Liver (tissue), 8 donors: ENCODE measurements at regions not wholly inside any gene's neighbourhood (a gene's known extent, or its start where the extent isn't known, plus 50 kb on each side); places are given as distances from the start of the nearest gene placed in this dataset.

ENCODE experiments used
- DNase-seq: peaks from one replicate; pipeline ENCODE4 v3.0.0-alpha.2; 2017; ENCODE audit warnings: low spot score
- H3K27ac ChIP-seq, 2 donors: one replicate each; pipeline ENCODE4 v1.7.0; 2013; ENCODE audit warnings: inconsistent platforms in 2 of 2, low read length in 2 of 2, control low read depth in 1 of 2, low read depth in 1 of 2, mild to moderate bottlenecking in 1 of 2
- H3K27me3 ChIP-seq, 4 donors: one replicate each; pipeline versions ENCODE4 v1.6.1 to v1.7.0; 2013; ENCODE audit warnings: low read length in 3 of 4, inconsistent platforms in 1 of 4, mild to moderate bottlenecking in 1 of 4, moderate library complexity in 1 of 4; ENCODE audit not compliant: control insufficient read depth in 4 of 4, insufficient read depth in 4 of 4
- H3K36me3 ChIP-seq, 4 donors: one replicate each; pipeline versions ENCODE4 v1.6.1 to v1.7.0; 2013; ENCODE audit warnings: low read length in 3 of 4, mild to moderate bottlenecking in 3 of 4, low read depth in 1 of 4, moderate library complexity in 1 of 4; ENCODE audit not compliant: control insufficient read depth in 4 of 4, insufficient read depth in 3 of 4
- H3K4me1 ChIP-seq, 4 donors: one replicate each; pipeline versions ENCODE4 v1.6.1 to v1.7.0; 2013; ENCODE audit warnings: low read length in 3 of 4, mild to moderate bottlenecking in 3 of 4, moderate library complexity in 1 of 4; ENCODE audit not compliant: control insufficient read depth in 4 of 4, insufficient read depth in 4 of 4
- H3K4me3 ChIP-seq, 3 donors: one replicate each; pipeline versions ENCODE4 v1.6.1 to v1.7.0; 2013; ENCODE audit warnings: low read length in 3 of 3, control low read depth in 1 of 3, low read depth in 1 of 3, mild to moderate bottlenecking in 1 of 3
- H3K9ac ChIP-seq, 2 donors: one replicate each; pipeline ENCODE4 v1.7.0; 2013; ENCODE audit warnings: low read length in 2 of 2, mild to moderate bottlenecking in 2 of 2, moderate library complexity in 2 of 2, control low read depth in 1 of 2, low read depth in 1 of 2
- H3K9me3 ChIP-seq, 4 donors: one replicate each; pipeline versions ENCODE4 v1.6.1 to v1.7.0; 2013; ENCODE audit warnings: low read length in 3 of 4; ENCODE audit not compliant: control insufficient read depth in 4 of 4
- ATF3 ChIP-seq: IDR thresholded peaks from 2 replicates; pipeline ENCODE4 v1.6.1; 2016; ENCODE audit warnings: antibody characterized with exemption
- CTCF ChIP-seq: fragments of 150-350 bp; IDR thresholded peaks from 2 replicates; pipeline ENCODE4 v1.5.1; 2017; ENCODE audit warnings: improper control_type of control experiment, low read depth, low read length; ENCODE audit not compliant: missing input control
- EGR1 ChIP-seq, 2 donors: IDR thresholded peaks; 2 replicates each; pipeline ENCODE4 v1.6.1; 2016 to 2018; ENCODE audit warnings: antibody characterized with exemption in 2 of 2, low read depth in 2 of 2
- FOXA1 ChIP-seq: IDR thresholded peaks from 2 replicates; pipeline ENCODE4 v1.6.1; 2016; ENCODE audit warnings: antibody characterized with exemption
- FOXA2 ChIP-seq: IDR thresholded peaks from 2 replicates; pipeline ENCODE4 v1.6.1; 2016; ENCODE audit warnings: antibody characterized with exemption
- GABPA ChIP-seq, 2 donors: IDR thresholded peaks in 1 of 2; conservative IDR thresholded peaks in 1 of 2; 2 replicates each; pipeline ENCODE4 v1.6.1; 2016; ENCODE audit warnings: antibody characterized with exemption in 2 of 2, mild to moderate bottlenecking in 1 of 2, moderate library complexity in 1 of 2
- HNF4A ChIP-seq, 2 donors: conservative IDR thresholded peaks; 2 replicates each; pipeline ENCODE4 v1.6.1; 2016; ENCODE audit warnings: antibody characterized with exemption in 2 of 2, mild to moderate bottlenecking in 2 of 2
- HNF4G ChIP-seq: IDR thresholded peaks from 2 replicates; pipeline ENCODE4 v1.6.1; 2016; ENCODE audit warnings: antibody characterized with exemption
- JUND ChIP-seq, 2 donors: IDR thresholded peaks; 2 replicates each; pipeline ENCODE4 v1.6.1; 2016; ENCODE audit warnings: antibody characterized with exemption in 2 of 2
- NR2F2 ChIP-seq: IDR thresholded peaks from 2 replicates; pipeline ENCODE4 v1.6.1; 2016; ENCODE audit warnings: antibody characterized with exemption
- RAD21 ChIP-seq, 2 donors: IDR thresholded peaks; 2 replicates each; pipeline ENCODE4 v1.6.1; 2016; ENCODE audit warnings: antibody characterized with exemption in 2 of 2, mild to moderate bottlenecking in 2 of 2
- RXRA ChIP-seq, 2 donors: IDR thresholded peaks; 2 replicates each; pipeline ENCODE4 v1.6.1; 2017 to 2018; ENCODE audit warnings: antibody characterized with exemption in 2 of 2, mild to moderate bottlenecking in 1 of 2
- SP1 ChIP-seq: IDR thresholded peaks from 2 replicates; pipeline ENCODE4 v1.6.1; 2018; ENCODE audit warnings: antibody characterized with exemption, mild to moderate bottlenecking
- YY1 ChIP-seq: IDR thresholded peaks from 2 replicates; pipeline ENCODE4 v1.6.1; 2016; ENCODE audit warnings: antibody characterized with exemption, mild to moderate bottlenecking
- WGBS: extraction: QIAGEN DNeasy Blood & Tissue Kit; methylation state at CpG from one replicate; pipeline ENCODE4 v1.1.7; 2013; 5-methylcytosine and 5-hydroxymethylcytosine counted together
- TF ChIP-seq, protein P1 (sequence below): IDR thresholded peaks from 2 replicates; pipeline ENCODE4 v1.6.1; 2016; ENCODE audit warnings: antibody characterized with exemption
- TF ChIP-seq, protein P2 (sequence below): IDR thresholded peaks from 2 replicates; pipeline ENCODE4 v1.6.1; 2016; ENCODE audit warnings: antibody characterized with exemption, mild to moderate bottlenecking
- TF ChIP-seq, protein P3 (sequence below): IDR thresholded peaks from 2 replicates; pipeline ENCODE4 v1.6.1; 2016; ENCODE audit warnings: antibody characterized with exemption
- donor health status: healthy.
- donor health status: healthy.
- donor health status: healthy.
- donor health status: healthy.
- donor health status: healthy.

- Histone ChIP-seq H3K36me3 (no peaks in the 10 kb centered on the region), H3K27me3 (no peaks in the 10 kb centered on the region), H3K27ac (no peak overlapping the region), H3K4me1 (no peaks in the 10 kb centered on the region), H3K9ac (no peak overlapping the region), H3K9me3 (no peaks in the 10 kb centered on the region), H3K4me3 (no peak overlapping the region)
- TF ChIP-seq CTCF (no peak), RAD21 (IDR thresholded peaks at IDR 0.05) (no peak), GABPA (IDR thresholded peaks at IDR 0.05 in 1 of 2, conservative IDR thresholded peaks at IDR 0.05 in 1 of 2) (no peak), HNF4G (no peak), NR2F2 (no peak), YY1 (no peak), ATF3 (no peak), FOXA1 (no peak), JUND (IDR thresholded peaks at IDR 0.05) (no peak), FOXA2 (no peak), RXRA (IDR thresholded peaks at IDR 0.05) (no peak), HNF4A (conservative IDR thresholded peaks at IDR 0.05) (no peak), SP1 (no peak)
- TF ChIP-seq, protein P1, sequence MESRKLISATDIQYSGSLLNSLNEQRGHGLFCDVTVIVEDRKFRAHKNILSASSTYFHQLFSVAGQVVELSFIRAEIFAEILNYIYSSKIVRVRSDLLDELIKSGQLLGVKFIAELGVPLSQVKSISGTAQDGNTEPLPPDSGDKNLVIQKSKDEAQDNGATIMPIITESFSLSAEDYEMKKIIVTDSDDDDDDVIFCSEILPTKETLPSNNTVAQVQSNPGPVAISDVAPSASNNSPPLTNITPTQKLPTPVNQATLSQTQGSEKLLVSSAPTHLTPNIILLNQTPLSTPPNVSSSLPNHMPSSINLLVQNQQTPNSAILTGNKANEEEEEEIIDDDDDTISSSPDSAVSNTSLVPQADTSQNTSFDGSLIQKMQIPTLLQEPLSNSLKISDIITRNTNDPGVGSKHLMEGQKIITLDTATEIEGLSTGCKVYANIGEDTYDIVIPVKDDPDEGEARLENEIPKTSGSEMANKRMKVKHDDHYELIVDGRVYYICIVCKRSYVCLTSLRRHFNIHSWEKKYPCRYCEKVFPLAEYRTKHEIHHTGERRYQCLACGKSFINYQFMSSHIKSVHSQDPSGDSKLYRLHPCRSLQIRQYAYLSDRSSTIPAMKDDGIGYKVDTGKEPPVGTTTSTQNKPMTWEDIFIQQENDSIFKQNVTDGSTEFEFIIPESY = no peak
- TF ChIP-seq, protein P2, sequence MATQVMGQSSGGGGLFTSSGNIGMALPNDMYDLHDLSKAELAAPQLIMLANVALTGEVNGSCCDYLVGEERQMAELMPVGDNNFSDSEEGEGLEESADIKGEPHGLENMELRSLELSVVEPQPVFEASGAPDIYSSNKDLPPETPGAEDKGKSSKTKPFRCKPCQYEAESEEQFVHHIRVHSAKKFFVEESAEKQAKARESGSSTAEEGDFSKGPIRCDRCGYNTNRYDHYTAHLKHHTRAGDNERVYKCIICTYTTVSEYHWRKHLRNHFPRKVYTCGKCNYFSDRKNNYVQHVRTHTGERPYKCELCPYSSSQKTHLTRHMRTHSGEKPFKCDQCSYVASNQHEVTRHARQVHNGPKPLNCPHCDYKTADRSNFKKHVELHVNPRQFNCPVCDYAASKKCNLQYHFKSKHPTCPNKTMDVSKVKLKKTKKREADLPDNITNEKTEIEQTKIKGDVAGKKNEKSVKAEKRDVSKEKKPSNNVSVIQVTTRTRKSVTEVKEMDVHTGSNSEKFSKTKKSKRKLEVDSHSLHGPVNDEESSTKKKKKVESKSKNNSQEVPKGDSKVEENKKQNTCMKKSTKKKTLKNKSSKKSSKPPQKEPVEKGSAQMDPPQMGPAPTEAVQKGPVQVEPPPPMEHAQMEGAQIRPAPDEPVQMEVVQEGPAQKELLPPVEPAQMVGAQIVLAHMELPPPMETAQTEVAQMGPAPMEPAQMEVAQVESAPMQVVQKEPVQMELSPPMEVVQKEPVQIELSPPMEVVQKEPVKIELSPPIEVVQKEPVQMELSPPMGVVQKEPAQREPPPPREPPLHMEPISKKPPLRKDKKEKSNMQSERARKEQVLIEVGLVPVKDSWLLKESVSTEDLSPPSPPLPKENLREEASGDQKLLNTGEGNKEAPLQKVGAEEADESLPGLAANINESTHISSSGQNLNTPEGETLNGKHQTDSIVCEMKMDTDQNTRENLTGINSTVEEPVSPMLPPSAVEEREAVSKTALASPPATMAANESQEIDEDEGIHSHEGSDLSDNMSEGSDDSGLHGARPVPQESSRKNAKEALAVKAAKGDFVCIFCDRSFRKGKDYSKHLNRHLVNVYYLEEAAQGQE = no peak
- 89% methylated on average over 4 of the region's 4 CpGs for WGBS
- no peak for DNase-seq
These were observed 53.8 kb upstream of the HPDL start for GRCh38 chr1:45272913-45273371.

GRCh38 chr1:45275054-45275453, 51.6 kb upstream of the HPDL start:
- Histone ChIP-seq H3K27me3 (no peaks in the 10 kb centered on the region), H3K4me3 (no peak overlapping the region), H3K27ac (no peak overlapping the region), H3K36me3 (no peaks in the 10 kb centered on the region), H3K4me1 (no peaks in the 10 kb centered on the region), H3K9me3 (peaks cover 0 to 5% (median 0%) of the 10 kb centered on the region in 4 donors), H3K9ac (no peak overlapping the region)
- no peak for DNase-seq
- TF ChIP-seq YY1 = no peak
- TF ChIP-seq SP1 = no peak
- TF ChIP-seq, protein P1 = no peak
- TF ChIP-seq, protein P3, sequence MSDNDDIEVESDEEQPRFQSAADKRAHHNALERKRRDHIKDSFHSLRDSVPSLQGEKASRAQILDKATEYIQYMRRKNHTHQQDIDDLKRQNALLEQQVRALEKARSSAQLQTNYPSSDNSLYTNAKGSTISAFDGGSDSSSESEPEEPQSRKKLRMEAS = no peak
- no peak for TF ChIP-seq EGR1 (IDR thresholded peaks at IDR 0.05; ENCODE audit: low read depth in 2 of 2)
- TF ChIP-seq JUND (IDR thresholded peaks at IDR 0.05) = no peak
- no peak for TF ChIP-seq NR2F2
- no peak for TF ChIP-seq HNF4G
- TF ChIP-seq, protein P2 = no peak
- no peak for TF ChIP-seq GABPA (IDR thresholded peaks at IDR 0.05 in 1 of 2, conservative IDR thresholded peaks at IDR 0.05 in 1 of 2)
- no peak for TF ChIP-seq FOXA1
